HG02759 (cell line): ENCODE measurements at regions not wholly inside any gene's neighbourhood (a gene's known extent, or its start where the extent isn't known, plus 50 kb on each side); places are given as distances from the start of the nearest gene placed in this dataset.

Experiments
- ATAC-seq: cut with Tn5 transposase; IDR thresholded peaks from one replicate; pipeline ENCODE4 v1.9.1; 2021; ENCODE audit warnings: mild to moderate bottlenecking, moderate library complexity; ENCODE audit not compliant: unreplicated experiment

DNA sequence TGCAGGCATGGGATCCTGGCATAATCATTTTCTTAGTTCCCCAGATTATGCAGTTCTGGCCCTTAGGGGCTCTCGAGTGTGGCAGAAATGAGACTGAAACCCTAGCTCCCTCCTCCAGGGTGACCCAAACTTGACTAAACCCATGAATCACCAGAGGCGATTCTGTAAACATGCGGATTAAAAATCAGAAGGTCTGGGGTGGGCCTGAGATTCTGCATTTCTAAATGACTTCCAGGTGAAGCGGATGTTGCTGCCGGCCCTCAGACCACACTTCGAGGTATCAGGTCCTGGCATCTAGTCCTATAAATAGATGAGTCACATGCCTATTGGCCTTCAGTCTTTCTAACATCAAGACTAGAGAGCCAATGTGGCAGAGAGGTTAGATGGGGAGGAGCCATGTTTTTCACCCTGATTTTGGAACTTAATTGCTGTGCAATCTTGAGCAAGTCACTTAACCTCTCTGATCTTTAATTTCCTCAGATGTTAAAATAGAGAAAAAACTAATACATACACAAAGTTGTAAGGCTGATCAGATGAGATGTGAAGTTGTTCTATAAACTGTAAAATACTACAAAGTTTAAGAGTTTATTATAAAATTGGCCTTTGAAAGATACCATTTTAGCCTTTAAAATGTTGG lies 431.2 kb downstream of the FOXO1 start:
- ATAC-seq, result no peak

DNA sequence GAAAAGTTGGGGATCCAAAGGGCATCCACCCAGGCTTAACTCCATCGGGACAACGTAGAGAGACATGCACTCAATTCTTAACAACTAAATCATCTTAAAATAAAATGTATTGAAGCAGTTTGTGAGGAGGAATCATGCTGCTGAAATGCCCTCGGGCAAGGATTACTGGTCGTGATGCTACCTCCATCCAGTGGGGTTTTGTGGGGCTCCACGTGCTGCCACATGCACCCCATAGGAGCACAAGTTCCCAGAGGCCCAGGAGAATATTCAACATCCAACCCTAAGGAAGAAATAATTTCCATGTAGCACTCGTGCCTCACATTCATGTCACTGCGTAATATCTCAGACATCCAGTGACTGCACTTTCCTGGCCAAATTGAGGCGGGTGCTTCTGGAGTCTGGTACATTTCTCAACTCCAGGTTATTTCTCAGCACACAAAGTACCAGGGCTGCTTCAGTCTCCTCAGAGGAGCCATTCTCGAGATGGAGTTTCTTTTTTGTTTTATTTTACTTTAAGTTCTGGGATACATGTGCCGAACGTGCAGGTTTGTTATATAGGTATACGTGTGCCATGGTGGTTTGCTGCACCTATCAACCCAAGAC lies 429.8 kb downstream of the FOXO1 start:
- no peak for ATAC-seq

DNA sequence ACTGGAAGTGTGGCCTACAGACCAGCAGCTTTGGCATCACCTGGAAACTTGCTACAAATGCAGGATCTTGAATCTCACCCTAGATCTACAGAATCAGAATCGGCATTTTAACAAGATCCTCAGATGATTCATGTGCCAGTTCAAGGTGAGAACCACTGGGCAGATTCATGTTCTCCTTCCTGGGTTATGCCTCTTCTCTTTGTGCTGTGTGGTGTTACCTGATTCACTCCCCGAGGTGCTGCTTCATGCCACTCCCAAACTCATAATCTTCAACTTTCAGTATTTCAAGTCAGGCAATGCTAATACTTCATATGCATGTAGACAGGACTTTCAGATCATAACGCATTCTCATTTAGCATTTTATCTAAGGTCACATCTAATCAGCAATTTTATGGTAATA lies 427.7 kb downstream of the FOXO1 start:
- ATAC-seq, result no peak

DNA sequence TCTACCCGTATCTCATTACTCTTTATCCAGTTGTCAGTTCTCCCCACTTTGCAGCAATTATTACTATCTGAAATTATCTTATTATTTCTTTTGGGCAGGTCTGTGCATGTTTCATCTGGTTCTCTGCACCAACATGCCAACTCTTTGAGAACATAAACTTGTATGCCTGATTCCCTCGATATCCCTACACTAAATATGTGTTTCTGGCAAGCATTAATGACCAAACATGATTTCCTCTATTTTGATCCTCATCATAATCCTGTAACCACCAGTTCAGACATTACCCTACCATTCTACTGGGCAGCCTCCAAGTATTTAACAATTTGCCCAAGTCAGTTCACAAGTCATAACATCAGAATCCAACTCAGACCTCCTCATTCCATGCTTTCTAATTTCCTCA lies 426.1 kb downstream of the FOXO1 start:
- ATAC-seq, result no peak

- ATAC-seq, result no peak
These were observed 425.2 kb downstream of the FOXO1 start for GRCh38 chr13:40241125-40241798.

GRCh38 chr13:40243047-40243446 lies 423.4 kb downstream of the FOXO1 start:
- no peak for ATAC-seq

DNA sequence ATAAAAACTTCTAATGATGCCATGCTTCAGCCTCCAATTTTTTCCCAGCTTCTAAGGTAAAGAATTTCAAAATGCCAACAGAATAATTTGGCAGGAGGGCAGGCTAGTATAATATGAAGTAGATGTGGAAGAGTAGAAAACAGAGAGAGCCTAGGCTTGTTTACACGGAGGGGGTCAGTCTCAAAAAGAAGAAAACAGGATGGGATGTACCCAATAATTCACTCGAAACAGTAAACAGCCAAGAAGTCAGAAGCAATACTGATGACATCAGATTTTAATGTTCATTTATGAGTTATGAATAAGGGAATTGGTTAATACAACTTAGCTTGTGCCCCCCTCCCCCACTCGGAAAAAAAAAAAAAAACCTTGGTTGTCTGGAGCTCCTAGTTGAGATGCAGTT lies 422.5 kb downstream of the FOXO1 start:
- ATAC-seq, result no peak

DNA sequence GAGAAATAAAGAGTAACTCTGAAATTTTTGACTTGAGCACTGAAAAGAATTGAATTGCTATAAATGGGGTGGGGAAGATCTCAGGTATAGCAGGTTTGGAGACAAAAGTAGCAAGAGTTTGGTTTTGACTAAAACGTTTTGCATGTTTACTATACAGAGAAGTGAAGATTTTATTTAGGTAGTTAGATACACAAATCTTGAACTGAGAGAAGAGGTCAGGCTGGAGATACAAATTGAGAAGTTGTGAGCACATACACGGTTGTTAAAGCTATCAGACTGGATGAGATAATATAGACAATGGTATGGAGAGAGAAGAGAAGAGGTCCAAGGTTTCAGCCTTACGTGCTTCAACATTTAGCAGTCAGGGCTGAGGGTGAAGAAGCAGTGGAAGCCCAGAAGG lies 420.9 kb downstream of the FOXO1 start:
- no peak for ATAC-seq

DNA sequence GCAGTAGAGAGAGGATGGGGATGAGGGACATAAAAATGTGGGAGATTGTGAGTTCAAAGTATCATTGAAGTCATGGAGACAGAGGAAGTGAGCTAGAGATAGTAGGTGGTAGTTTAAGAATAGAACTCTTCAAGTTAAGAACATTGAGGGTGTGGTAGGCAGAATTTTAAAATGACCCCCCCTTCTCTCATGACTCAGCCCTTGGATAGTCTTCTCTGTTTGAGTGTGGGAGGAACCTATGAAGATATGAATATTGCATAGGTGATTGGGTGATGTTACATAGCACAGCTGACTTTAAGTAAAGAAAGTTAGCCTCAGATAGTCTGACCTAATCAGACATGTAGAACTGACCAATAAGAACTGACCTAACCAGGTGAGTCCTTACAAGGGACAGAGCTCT lies 418.6 kb downstream of the FOXO1 start:
- no peak for ATAC-seq

- no peak for ATAC-seq
These were observed 415.0 kb downstream of the FOXO1 start for GRCh38 chr13:40251343-40252032.

DNA sequence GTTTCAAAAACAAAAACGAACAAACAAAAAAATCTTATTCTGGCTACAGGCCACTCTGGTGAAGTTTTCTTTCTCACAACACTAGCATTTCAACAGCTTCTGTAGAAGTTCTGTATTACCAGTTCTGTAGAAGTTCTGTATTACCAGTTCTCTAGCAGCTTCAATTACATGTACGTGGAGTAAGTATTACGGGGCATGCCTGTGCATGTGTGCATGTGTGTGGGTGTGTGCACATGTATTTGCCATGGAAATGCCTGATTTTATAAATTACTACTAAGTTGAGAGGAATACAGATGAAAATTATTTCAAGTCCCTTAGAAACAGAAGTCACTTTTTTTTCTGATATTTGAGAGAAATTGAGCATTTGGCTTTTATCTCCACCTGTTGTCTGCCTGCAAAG lies 414.2 kb downstream of the FOXO1 start:
- ATAC-seq, result no peak

DNA sequence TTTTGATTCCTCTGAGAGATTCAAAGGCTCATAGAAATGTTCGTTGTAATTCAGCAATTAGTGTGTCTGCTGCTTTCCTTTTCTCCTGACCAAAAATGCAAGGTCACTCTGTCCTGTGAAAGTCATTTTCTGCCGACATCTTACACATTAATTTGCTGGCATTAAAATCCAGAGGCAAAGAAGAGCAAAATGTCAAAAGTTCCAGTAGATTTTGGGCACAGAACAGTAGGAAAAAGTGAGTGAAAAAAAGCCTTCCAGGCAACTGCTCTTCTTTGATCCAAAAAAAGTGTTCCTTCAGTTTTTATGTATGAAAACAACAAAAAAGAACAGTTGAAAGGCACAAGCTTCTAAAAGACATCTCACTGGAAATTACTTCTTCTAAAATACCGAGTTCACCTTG lies 413.8 kb downstream of the FOXO1 start:
- ATAC-seq, result no peak

DNA sequence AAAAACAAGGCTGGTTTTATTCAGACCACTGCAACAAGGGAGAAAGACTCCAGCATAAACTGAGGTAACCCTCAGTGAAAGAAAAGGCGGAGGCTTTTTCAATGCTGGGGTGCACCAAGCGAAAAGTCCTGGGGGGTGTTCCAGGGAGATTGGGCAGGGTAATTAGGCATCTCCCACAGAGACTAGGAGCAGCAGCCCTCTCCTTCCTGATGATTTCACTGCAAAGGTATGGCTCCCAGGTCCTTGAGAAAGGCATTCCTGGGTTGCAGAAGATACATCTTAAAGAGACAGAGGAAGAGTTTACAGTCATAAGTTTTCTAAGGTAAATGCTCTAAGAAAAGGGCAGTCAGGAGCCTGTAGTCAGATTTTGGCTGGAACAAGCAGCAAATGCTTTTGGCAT lies 412.0 kb downstream of the FOXO1 start:
- ATAC-seq, result no peak

- ATAC-seq, result no peak
These were observed 410.9 kb downstream of the FOXO1 start for GRCh38 chr13:40255551-40255950.

- no peak for ATAC-seq
These were observed 406.5 kb downstream of the FOXO1 start for GRCh38 chr13:40259899-40260298.

- ATAC-seq, result no peak
These were observed 405.1 kb downstream of the FOXO1 start for GRCh38 chr13:40261336-40261735.

DNA sequence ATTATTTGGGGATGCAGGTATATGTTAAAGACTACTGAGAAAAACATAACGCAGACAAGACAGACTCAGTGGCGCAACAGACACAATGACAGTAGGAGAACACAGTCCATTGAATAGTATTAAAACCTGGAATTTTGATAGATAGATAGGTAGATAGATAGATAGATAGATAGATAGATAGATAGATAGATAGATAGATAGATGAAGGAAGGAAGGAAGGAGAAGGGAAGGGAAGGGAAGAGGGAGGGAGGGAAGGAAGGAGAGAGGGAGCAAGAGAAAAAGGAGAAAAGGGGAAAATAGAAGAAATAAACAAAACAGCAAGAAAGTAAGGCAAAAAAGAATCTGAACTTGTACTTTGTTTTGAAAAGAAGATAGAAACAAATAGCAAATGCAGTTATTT lies 404.5 kb downstream of the FOXO1 start:
- no peak for ATAC-seq

- ATAC-seq, result no peak
These were observed 397.4 kb downstream of the FOXO1 start for GRCh38 chr13:40269086-40269485.

- ATAC-seq, result no peak
These were observed 395.7 kb downstream of the FOXO1 start for GRCh38 chr13:40270726-40271125.

DNA sequence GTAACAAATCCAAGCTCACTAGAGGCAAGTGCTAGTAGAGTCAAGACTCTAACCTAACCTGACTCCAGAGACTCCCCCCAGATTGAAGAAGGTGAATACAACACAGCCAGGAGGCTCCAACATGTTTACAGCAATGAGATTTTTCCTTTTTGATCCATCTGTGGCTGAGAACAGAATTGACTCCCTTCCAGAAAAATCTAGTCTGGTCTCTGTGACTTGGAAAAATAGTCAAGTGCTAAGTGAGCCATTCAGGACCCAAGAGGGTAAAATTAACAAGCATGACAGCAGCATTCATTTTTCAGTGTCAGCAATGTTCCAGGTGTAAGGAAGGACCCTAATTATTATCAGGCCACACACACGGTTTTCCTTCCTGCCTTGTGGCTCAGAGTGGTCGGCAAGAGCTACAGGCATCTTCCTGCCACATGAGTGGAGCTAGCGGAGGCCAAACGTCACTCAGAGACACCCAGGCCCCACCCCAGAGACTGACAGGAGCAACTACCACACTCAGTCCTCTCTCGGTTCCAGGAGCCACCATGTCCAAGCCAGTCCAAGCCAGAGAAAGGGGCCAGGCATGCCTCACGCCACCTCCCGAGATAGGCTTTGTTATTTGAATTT lies 395.1 kb downstream of the FOXO1 start:
- ATAC-seq, result no peak

- no peak for ATAC-seq
These were observed 394.3 kb downstream of the FOXO1 start for GRCh38 chr13:40271931-40272775.
